K562 (cell line): ENCODE measurements at regions not wholly inside any gene's neighbourhood (a gene's known extent, or its start where the extent isn't known, plus 50 kb on each side); places are given as distances from the start of the nearest gene placed in this dataset.

Source experiments
- ATAC-seq: fragments of 200-7000 bp; cut with Tn5 transposase; 3 replicates; pipeline ENCODE4 v1.9.1; 2020; ENCODE audit warnings: moderate library complexity
- BruUV-seq: library from RNA; stranded (reverse); fragments of 400-500 nt; replicated peaks from 2 replicates; lab custom pipeline; 2021; lab: Mats Ljungman, UMichigan
- CTCF ChIA-PET: fragments of 300-600 bp; formaldehyde crosslinking; extraction: SDS; loops from one replicate; lab custom pipeline; 2021; ENCODE audit warnings: low intra/inter-chr PET ratio; lab: Yijun Ruan, JAX
- POLR2A ChIA-PET: fragments of 300-600, 350-650 bp; sonication (Branson Sonifier 250); formaldehyde crosslinking; extraction: SDS; loops from one replicate; lab custom pipeline; 2021; ENCODE audit warnings: antibody characterized with exemption, inconsistent platforms; lab: Yijun Ruan, JAX
- DNase-seq, 4 experiments: peaks; one replicate each; pipeline versions ENCODE4 v3.0.0 to v3.0.0-alpha.2; 2011 to 2018; ENCODE audit warnings: low spot score in 3 of 4, mixed read lengths in 3 of 4; ENCODE audit errors: extremely low read depth in 1 of 4
- FAIRE-seq: peaks from 2 replicates; lab custom pipeline; 2011; peaks lifted over from hg19 to GRCh38; lab: Jason Lieb, UNC
- H2AFZ ChIP-seq: 2 replicates; pipeline ENCODE4 v1.6.0; 2011; ENCODE audit warnings: low read depth, low read length, control low read depth, inconsistent platforms
- H3K27ac ChIP-seq: fragments of 200-600 bp; 3 replicates; pipeline ENCODE4 v1.8.0; 2011; ENCODE audit warnings: low read depth, mild to moderate bottlenecking, control low read depth, inconsistent platforms, low read length, moderate library complexity, mixed read lengths; ENCODE audit errors: extremely low read depth
- H3K27me3 ChIP-seq, 2 experiments: fragments of 300-600 bp in 1 of 2; 2 replicates in 1 of 2; 3 replicates in 1 of 2; pipeline versions ENCODE4 v1.6.0 to v1.8.0; 2011; ENCODE audit warnings: inconsistent platforms in 2 of 2, low read length in 2 of 2, mild to moderate bottlenecking in 1 of 2, mixed read lengths in 1 of 2, moderate library complexity in 1 of 2; ENCODE audit not compliant: control insufficient read depth in 2 of 2, insufficient read depth in 2 of 2
- H3K36me3 ChIP-seq: fragments of 300-600 bp; 3 replicates; pipeline ENCODE4 v1.8.0; 2011; ENCODE audit warnings: mild to moderate bottlenecking, low read length, inconsistent platforms; ENCODE audit not compliant: control insufficient read depth, insufficient read depth
- H3K4me1 ChIP-seq, 2 experiments: fragments of 200-600 bp in 1 of 2; replicated peaks in 1 of 2; 2 replicates in 1 of 2; 3 replicates in 1 of 2; pipeline versions ENCODE4 v1.5.1 to v1.8.0; 2011; ENCODE audit warnings: inconsistent platforms in 2 of 2, low read length in 2 of 2, mild to moderate bottlenecking in 1 of 2, mixed read lengths in 1 of 2, moderate library complexity in 1 of 2; ENCODE audit not compliant: control insufficient read depth in 2 of 2, insufficient read depth in 2 of 2
- H3K4me2 ChIP-seq: 2 replicates; pipeline ENCODE4 v1.6.1; 2011; ENCODE audit warnings: low read length, control low read depth, inconsistent platforms, mixed read lengths; ENCODE audit not compliant: insufficient read depth
- H3K4me3 ChIP-seq: fragments of 200-600 bp; sonication (generic), shearing (Covaris generic); 2 replicates; pipeline ENCODE4 v1.5.1; 2016; ENCODE audit warnings: control low read depth, inconsistent platforms
- H3K79me2 ChIP-seq: fragments of 200-600 bp; 3 replicates; pipeline ENCODE4 v1.8.0; 2011; ENCODE audit warnings: low read length, inconsistent platforms; ENCODE audit not compliant: control insufficient read depth, insufficient read depth
- H3K9ac ChIP-seq, 2 experiments: 2 replicates each; pipeline versions ENCODE4 v1.6.0 to v1.6.1; 2011; ENCODE audit warnings: low read depth in 2 of 2, low read length in 2 of 2, control low read depth in 1 of 2, inconsistent platforms in 1 of 2, mild to moderate bottlenecking in 1 of 2, mixed read lengths in 1 of 2; ENCODE audit not compliant: insufficient read depth in 1 of 2
- H3K9me1 ChIP-seq: one replicate; pipeline ENCODE4 v1.6.0; 2011; ENCODE audit warnings: inconsistent platforms, mild to moderate bottlenecking, low read length, moderate library complexity; ENCODE audit not compliant: control insufficient read depth, insufficient read depth
- H3K9me3 ChIP-seq: replicated peaks from 2 replicates; pipeline ENCODE4 v1.5.1; 2011; ENCODE audit warnings: low read depth, low read length, inconsistent platforms; ENCODE audit not compliant: control insufficient read depth, insufficient read depth
- H4K20me1 ChIP-seq: replicated peaks from 2 replicates; pipeline ENCODE4 v1.6.1; 2011; ENCODE audit warnings: low read length, inconsistent platforms, mixed read lengths; ENCODE audit not compliant: control insufficient read depth, insufficient read depth
- EHMT2 ChIP-seq: fragments of 450-650 bp; IDR thresholded peaks from 2 replicates; pipeline ENCODE4 v1.6.1; 2018; ENCODE audit warnings: antibody characterized with exemption
- ELF2 ChIP-seq: fragments of 250-450 bp; sonication (Bioruptor Pico); IDR thresholded peaks from 2 replicates; pipeline ENCODE4 v1.5.0; 2021; ENCODE audit warnings: mild to moderate bottlenecking
- NR1H2 ChIP-seq: sonication (generic); formaldehyde crosslinking; IDR thresholded peaks from 2 replicates; pipeline ENCODE4 v1.4.0; 2020; ENCODE audit warnings: mild to moderate bottlenecking, missing genetic modification reagents
- RFX1 ChIP-seq: fragments of 450-650 bp; IDR thresholded peaks from 2 replicates; pipeline ENCODE4 v1.6.1; 2016; ENCODE audit warnings: mild to moderate bottlenecking, moderate library complexity
- SREBF1 ChIP-seq: fragments of 150-350 bp; IDR thresholded peaks from 2 replicates; pipeline ENCODE4 v1.6.1; 2014; ENCODE audit warnings: antibody characterized with exemption, low read depth, low read length, borderline replicate concordance
- ZNF133 ChIP-seq: fragments of 250-450 bp; sonication (Bioruptor Pico); IDR thresholded peaks from 2 replicates; pipeline ENCODE4 v1.4.0; 2020; ENCODE audit warnings: mild to moderate bottlenecking
- ZNF134 ChIP-seq: fragments of 250-450 bp; sonication (Bioruptor Pico); conservative IDR thresholded peaks from 2 replicates; pipeline ENCODE4 v1.4.0; 2020
- ZNF316 ChIP-seq: fragments of 450-650 bp; IDR thresholded peaks from 2 replicates; pipeline ENCODE4 v1.6.1; 2016
- WGBS: fragments of 100-300 bp; shearing (Covaris generic); methylation state at CpG from one replicate; pipeline ENCODE4 v1.1.6; 2016; ENCODE audit warnings: low coverage, mixed read lengths; ENCODE audit not compliant: insufficient coverage; ENCODE audit errors: missing lambda C conversion rate; 5-methylcytosine and 5-hydroxymethylcytosine counted together
- in situ Hi-C: fragments of 300-500 bp; cut with MboI; formaldehyde crosslinking; loops from 4 replicates; pipeline ENCODE4 v1.15.0; 2018; ENCODE audit warnings: inconsistent platforms, mixed read lengths
- intact Hi-C: fragments of 100-400 bp; cut with micrococcal nuclease; formaldehyde crosslinking; loops from 2 replicates; pipeline ENCODE4 v1.14.2; 2022
- TF ChIP-seq, protein P1 (sequence below): fragments of 150-350 bp; IDR thresholded peaks from 2 replicates; pipeline ENCODE4 v1.6.1; 2014; ENCODE audit warnings: low read depth, mild to moderate bottlenecking, low read length, borderline replicate concordance
- TF ChIP-seq, protein P2 (sequence below): fragments of 250-450 bp; sonication (Bioruptor Pico); IDR thresholded peaks from 2 replicates; pipeline ENCODE4 v1.5.0; 2021; ENCODE audit warnings: mild to moderate bottlenecking, moderate library complexity

DNA sequence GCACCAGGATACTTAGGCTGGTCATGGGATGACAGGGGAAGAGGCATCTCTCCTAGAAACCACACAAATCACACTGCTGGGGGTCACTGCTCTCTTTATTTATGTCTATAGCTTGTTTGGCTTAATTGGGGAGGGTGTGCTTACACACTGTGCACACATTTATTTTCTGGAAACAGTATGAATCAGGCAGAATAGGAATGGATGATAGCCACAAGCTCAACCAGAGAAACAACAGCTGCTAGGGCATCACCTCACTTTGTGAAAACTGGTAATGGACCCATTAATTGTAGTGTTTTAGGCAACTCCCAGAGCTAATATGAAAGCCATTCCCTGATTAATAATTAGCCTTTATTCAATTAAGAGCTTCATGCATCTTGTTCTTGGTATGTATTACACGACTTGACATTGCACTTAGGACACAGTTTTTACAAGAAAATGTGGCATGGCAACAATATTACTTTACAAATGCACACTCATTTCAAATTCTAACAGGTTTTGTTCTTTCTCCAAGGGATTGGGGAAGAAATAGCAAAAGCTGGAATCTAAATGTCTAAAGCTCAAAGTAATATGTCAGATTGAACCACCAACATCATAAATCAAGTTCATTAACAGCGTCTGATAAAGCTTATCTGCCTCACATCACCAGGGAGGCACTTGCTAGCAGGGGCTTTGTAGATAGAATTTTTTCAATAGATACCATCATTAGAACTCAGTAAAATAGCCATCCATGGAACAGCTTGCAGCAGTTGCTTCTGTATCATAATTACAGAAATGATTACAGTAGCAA, 361.9 kb upstream of the FSHR start:
- TF ChIP-seq ELF2 (no peak), SREBF1 (no peak), ZNF134 (no peak), NR1H2 (CRISPR knock-in tag) (no peak), ZNF133 (CRISPR knock-in tag) (no peak)
- no peaks in the 10 kb centered on the region for H3K79me2 ChIP-seq
- no peaks in the 10 kb centered on the region for H4K20me1 ChIP-seq
- ChIA-PET POLR2A (no interaction called here), CTCF (no interaction called here)
- H3K4me1 ChIP-seq: no peaks in the 10 kb centered on the region
- in situ Hi-C loops: no loop called here
- FAIRE-seq (no peak), DNase-seq (no peak), ATAC-seq (no peak)
- H2AFZ ChIP-seq: no peak overlapping the region
- 0% methylated on average over 2 of the region's 2 CpGs for WGBS
- no peak overlapping the region for H3K4me2 ChIP-seq
- H3K36me3 ChIP-seq: no peaks in the 10 kb centered on the region
- no peaks in the 10 kb centered on the region for H3K9me3 ChIP-seq
- intact Hi-C loops: no loop called here
- H3K27me3 ChIP-seq: no peaks in the 10 kb centered on the region
- no peak overlapping the region for H3K4me3 ChIP-seq
- BruUV-seq: no TSS peak
- no peak overlapping the region for H3K9ac ChIP-seq
- H3K27ac ChIP-seq: no peak overlapping the region
- H3K9me1 ChIP-seq: no peaks in the 10 kb centered on the region

DNA sequence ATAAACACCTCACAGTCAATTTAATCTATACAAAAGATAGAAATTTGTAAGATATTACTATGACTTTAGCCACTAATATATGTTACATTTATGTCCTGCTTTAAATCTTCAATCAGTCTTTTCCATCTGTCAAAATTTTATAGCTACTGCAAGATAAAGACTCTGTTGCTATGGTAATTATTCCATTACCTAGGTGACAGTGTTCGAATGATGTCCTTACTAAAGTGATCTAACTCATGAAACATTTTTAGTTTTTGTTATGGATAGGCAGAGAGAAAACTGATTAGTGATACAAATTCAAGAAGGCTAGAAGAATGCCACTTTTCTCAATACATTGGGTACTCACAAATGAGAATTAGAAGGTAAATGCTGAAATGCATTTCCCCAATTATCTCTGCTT, 359.9 kb upstream of the FSHR start:
- H3K4me3 ChIP-seq: no peak overlapping the region
- no peaks in the 10 kb centered on the region for H3K36me3 ChIP-seq
- 0% methylated on average over 1 of the region's 1 CpG for WGBS
- H3K27me3 ChIP-seq: no peaks in the 10 kb centered on the region
- no peak for DNase-seq
- no peaks in the 10 kb centered on the region for H3K9me1 ChIP-seq
- BruUV-seq: no TSS peak
- intact Hi-C loops: no loop called here
- no peak overlapping the region for H3K9ac ChIP-seq
- H2AFZ ChIP-seq: no peak overlapping the region
- H3K27ac ChIP-seq: no peak overlapping the region
- H4K20me1 ChIP-seq: no peaks in the 10 kb centered on the region
- in situ Hi-C loops: no loop called here
- ChIA-PET CTCF (no interaction called here), POLR2A (no interaction called here)
- H3K9me3 ChIP-seq: no peaks in the 10 kb centered on the region
- H3K79me2 ChIP-seq: no peaks in the 10 kb centered on the region
- FAIRE-seq: no peak
- H3K4me2 ChIP-seq: no peak overlapping the region
- no peak for ATAC-seq
- H3K4me1 ChIP-seq: no peaks in the 10 kb centered on the region
- TF ChIP-seq, protein P1, sequence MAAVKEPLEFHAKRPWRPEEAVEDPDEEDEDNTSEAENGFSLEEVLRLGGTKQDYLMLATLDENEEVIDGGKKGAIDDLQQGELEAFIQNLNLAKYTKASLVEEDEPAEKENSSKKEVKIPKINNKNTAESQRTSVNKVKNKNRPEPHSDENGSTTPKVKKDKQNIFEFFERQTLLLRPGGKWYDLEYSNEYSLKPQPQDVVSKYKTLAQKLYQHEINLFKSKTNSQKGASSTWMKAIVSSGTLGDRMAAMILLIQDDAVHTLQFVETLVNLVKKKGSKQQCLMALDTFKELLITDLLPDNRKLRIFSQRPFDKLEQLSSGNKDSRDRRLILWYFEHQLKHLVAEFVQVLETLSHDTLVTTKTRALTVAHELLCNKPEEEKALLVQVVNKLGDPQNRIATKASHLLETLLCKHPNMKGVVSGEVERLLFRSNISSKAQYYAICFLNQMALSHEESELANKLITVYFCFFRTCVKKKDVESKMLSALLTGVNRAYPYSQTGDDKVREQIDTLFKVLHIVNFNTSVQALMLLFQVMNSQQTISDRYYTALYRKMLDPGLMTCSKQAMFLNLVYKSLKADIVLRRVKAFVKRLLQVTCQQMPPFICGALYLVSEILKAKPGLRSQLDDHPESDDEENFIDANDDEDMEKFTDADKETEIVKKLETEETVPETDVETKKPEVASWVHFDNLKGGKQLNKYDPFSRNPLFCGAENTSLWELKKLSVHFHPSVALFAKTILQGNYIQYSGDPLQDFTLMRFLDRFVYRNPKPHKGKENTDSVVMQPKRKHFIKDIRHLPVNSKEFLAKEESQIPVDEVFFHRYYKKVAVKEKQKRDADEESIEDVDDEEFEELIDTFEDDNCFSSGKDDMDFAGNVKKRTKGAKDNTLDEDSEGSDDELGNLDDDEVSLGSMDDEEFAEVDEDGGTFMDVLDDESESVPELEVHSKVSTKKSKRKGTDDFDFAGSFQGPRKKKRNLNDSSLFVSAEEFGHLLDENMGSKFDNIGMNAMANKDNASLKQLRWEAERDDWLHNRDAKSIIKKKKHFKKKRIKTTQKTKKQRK: no peak
- TF ChIP-seq, protein P2, sequence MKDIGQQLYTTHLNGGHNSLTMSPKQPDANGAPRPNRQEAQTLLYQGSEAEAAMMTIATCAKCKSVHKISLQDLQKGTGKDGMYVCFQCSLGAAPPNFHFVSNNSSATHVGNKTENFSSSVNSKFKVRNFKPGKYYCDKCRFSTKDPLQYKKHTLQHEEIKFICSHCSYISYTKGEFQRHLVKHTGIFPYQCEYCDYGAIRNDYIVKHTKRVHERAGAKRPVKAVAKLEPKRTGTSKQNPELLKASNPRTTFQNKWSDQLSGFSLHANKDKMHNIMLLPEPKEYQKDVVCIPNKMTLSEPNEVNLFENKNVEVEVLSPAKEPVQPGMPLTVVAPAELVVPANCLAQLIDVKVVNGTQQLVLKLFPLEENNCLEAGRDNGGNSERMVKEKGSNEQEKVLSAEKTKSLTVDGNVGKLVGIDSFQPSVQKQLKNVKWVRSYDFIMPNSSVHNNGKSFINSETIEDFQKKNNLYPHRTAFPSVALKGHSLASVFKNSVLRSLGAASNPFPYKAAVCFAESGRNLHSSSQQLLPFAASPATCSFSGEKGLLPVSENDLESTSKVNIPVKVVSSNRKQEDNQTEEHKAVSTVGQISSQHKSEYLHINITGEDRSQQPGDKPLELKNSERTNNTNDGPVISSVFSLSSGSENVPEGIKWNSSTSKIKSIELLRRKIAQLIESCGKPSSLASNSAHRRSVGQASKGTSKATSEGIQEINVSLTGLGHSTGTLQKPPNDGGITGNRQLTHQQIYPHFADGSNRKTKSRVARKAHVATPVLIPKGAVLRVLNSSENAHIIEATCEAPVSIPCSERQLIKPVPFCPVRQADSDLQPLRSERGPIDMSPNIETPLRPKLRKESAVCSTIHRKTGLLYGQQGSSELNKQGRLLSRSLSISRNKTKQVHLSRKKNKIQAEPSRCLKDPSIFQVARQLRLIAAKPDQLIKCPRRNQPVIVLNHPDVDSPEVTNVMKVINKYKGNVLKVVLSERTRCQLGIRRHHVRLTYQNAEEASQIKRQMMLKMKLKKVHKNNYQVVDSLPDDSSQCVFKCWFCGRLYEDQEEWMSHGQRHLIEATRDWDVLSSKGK (CRISPR knock-in tag): no peak
- TF ChIP-seq EHMT2 (no peak), RFX1 (no peak), ZNF316 (no peak)
